ENCODE measurements at regions not wholly inside any gene's neighbourhood (a gene's known extent, or its start where the extent isn't known, plus 50 kb on each side); places are given as distances from the start of the nearest gene placed in this dataset.

DNA sequence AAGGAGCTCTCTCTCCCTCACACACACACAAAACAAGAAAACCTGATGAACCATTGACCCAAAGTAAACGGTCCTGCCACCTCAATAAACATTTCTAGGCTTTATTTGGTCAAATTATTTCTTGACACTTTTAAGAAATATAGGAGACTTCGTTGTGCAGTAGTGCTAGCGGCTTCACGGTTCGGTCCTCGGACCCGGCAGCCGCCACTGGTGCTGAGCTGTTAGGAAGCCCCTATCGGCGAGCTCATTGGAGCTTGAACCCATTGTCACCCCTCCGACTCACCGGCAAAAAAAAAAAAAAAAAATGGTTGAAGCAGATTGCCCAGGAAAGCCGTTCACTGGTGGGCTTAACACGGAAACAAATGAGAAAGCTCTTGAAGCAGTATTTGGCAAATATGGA, 1695.6 kb upstream of the ACO1 start:
- H3K27me3 ChIP-seq (ENCODE audit: insufficient read depth, low read length): no peaks in the 10 kb centered on the region
- H3K9me2 ChIP-seq (ENCODE audit: low read depth, low read length): no peaks in the 10 kb centered on the region
- no peak overlapping the region for H3K27ac ChIP-seq (ENCODE audit: low read depth, low read length, poor library complexity, severe bottlenecking)
- no peak overlapping the region for H2AFZ ChIP-seq (ENCODE audit: low read length)
- no peak for TF ChIP-seq EZH2 (IDR thresholded peaks at IDR 0.05; ENCODE audit: borderline replicate concordance, low read length)
- TF ChIP-seq, protein P1, sequence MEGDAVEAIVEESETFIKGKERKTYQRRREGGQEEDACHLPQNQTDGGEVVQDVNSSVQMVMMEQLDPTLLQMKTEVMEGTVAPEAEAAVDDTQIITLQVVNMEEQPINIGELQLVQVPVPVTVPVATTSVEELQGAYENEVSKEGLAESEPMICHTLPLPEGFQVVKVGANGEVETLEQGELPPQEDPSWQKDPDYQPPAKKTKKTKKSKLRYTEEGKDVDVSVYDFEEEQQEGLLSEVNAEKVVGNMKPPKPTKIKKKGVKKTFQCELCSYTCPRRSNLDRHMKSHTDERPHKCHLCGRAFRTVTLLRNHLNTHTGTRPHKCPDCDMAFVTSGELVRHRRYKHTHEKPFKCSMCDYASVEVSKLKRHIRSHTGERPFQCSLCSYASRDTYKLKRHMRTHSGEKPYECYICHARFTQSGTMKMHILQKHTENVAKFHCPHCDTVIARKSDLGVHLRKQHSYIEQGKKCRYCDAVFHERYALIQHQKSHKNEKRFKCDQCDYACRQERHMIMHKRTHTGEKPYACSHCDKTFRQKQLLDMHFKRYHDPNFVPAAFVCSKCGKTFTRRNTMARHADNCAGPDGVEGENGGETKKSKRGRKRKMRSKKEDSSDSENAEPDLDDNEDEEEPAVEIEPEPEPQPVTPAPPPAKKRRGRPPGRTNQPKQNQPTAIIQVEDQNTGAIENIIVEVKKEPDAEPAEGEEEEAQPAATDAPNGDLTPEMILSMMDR (IDR thresholded peaks at IDR 0.05; ENCODE audit: low read length): no peak
- no peaks in the 10 kb centered on the region for H3F3A ChIP-seq (ENCODE audit: insufficient read depth, low read length)
- no peak overlapping the region for H3K4me3 ChIP-seq (ENCODE audit: low read depth, low read length, poor library complexity, severe bottlenecking)
- no peaks in the 10 kb centered on the region for H3K36me3 ChIP-seq (ENCODE audit: insufficient read depth, low read length)
- no peak overlapping the region for H3K9ac ChIP-seq (ENCODE audit: low read length)
- no peaks in the 10 kb centered on the region for H3K4me1 ChIP-seq (ENCODE audit: insufficient read depth, low read length, severe bottlenecking)
- no peak overlapping the region for H3K4me2 ChIP-seq (ENCODE audit: low read length)
- no peaks in the 10 kb centered on the region for H3K79me2 ChIP-seq (ENCODE audit: insufficient read depth, low read length)
- no peaks in the 10 kb centered on the region for H4K20me1 ChIP-seq (ENCODE audit: insufficient read depth, low read length)
- no peaks in the 10 kb centered on the region for H3K9me3 ChIP-seq (ENCODE audit: low read length)

DNA sequence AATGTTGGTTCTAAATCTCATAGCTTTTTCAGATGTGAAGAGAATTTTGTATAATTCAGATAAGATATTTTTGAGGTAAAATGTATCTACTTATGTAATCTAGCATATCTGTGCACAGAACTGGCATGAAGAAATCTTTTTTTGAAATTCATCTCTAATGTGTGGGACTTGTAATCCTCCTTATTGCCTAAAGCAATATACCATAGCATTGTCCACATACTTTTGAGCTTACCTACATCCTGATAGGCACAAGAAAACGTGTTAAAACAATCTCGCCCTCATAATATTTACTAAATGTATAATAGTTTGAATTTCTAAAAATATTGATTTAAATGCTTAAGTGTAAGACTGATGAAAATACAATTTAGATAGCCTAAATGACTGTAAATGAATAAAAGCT, 1686.5 kb upstream of the ACO1 start:
- Histone ChIP-seq H4K20me1 (ENCODE audit: insufficient read depth, low read length) (no peaks in the 10 kb centered on the region), H3K9me3 (ENCODE audit: low read length) (no peaks in the 10 kb centered on the region), H3K4me1 (ENCODE audit: insufficient read depth, low read length, severe bottlenecking) (no peaks in the 10 kb centered on the region), H3K4me2 (ENCODE audit: low read length) (no peak overlapping the region), H3F3A (ENCODE audit: insufficient read depth, low read length) (no peaks in the 10 kb centered on the region), H3K27me3 (ENCODE audit: insufficient read depth, low read length) (no peaks in the 10 kb centered on the region), H3K27ac (ENCODE audit: low read depth, low read length, poor library complexity, severe bottlenecking) (no peak overlapping the region), H3K4me3 (ENCODE audit: low read depth, low read length, poor library complexity, severe bottlenecking) (no peak overlapping the region), H2AFZ (ENCODE audit: low read length) (no peak overlapping the region), H3K79me2 (ENCODE audit: insufficient read depth, low read length) (no peaks in the 10 kb centered on the region), H3K36me3 (ENCODE audit: insufficient read depth, low read length) (no peaks in the 10 kb centered on the region), H3K9ac (ENCODE audit: low read length) (no peak overlapping the region), H3K9me2 (ENCODE audit: low read depth, low read length) (no peaks in the 10 kb centered on the region)
- no peak for TF ChIP-seq EZH2 (IDR thresholded peaks at IDR 0.05; ENCODE audit: borderline replicate concordance, low read length)
- TF ChIP-seq, protein P1 (IDR thresholded peaks at IDR 0.05; ENCODE audit: low read length): no peak

DNA sequence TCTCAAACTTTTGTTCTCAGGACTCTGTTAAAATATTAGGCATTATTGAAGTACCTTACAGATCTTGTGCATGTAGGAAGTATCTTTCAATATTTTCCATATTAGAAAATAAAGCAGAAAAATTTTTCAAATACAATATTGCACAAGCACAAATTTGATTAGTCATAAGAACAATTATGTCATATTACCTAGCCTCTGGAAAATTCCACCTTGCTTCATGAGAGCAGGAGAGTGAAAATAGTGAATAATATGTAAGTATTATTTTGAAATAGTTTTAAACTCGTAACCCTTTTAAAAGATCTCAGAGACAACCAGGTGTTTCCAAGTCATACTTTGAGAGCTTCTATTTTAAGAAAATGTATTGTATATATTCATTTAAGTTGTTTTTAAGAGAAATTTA, 1672.9 kb upstream of the ACO1 start:
- no peak overlapping the region for H3K27ac ChIP-seq (ENCODE audit: low read depth, low read length, poor library complexity, severe bottlenecking)
- no peak overlapping the region for H2AFZ ChIP-seq (ENCODE audit: low read length)
- no peaks in the 10 kb centered on the region for H3K9me3 ChIP-seq (ENCODE audit: low read length)
- no peak overlapping the region for H3K9ac ChIP-seq (ENCODE audit: low read length)
- no peak overlapping the region for H3K4me2 ChIP-seq (ENCODE audit: low read length)
- H3K27me3 ChIP-seq (ENCODE audit: insufficient read depth, low read length): no peaks in the 10 kb centered on the region
- TF ChIP-seq, protein P1 (IDR thresholded peaks at IDR 0.05; ENCODE audit: low read length): no peak
- TF ChIP-seq EZH2 (IDR thresholded peaks at IDR 0.05; ENCODE audit: borderline replicate concordance, low read length): no peak
- no peaks in the 10 kb centered on the region for H3F3A ChIP-seq (ENCODE audit: insufficient read depth, low read length)
- H3K4me3 ChIP-seq (ENCODE audit: low read depth, low read length, poor library complexity, severe bottlenecking): no peak overlapping the region
- H4K20me1 ChIP-seq (ENCODE audit: insufficient read depth, low read length): no peaks in the 10 kb centered on the region
- no peaks in the 10 kb centered on the region for H3K9me2 ChIP-seq (ENCODE audit: low read depth, low read length)
- no peaks in the 10 kb centered on the region for H3K79me2 ChIP-seq (ENCODE audit: insufficient read depth, low read length)
- H3K4me1 ChIP-seq (ENCODE audit: insufficient read depth, low read length, severe bottlenecking): no peaks in the 10 kb centered on the region
- H3K36me3 ChIP-seq (ENCODE audit: insufficient read depth, low read length): no peaks in the 10 kb centered on the region
